Transverse colon (tissue), 4 donors: ENCODE measurements at regions not wholly inside any gene's neighbourhood (a gene's known extent, or its start where the extent isn't known, plus 50 kb on each side); places are given as distances from the start of the nearest gene placed in this dataset.

Source experiments
- DNase-seq: peaks from one replicate; pipeline ENCODE4 v3.0.0-alpha.2; 2019
- H3K27ac ChIP-seq, 4 donors: fragments of 200-600 bp; sonication (generic); 2 replicates each; pipeline ENCODE4 v1.5.1; 2016 to 2018; ENCODE audit warnings: inconsistent platforms in 4 of 4
- H3K27me3 ChIP-seq: fragments of 200-600 bp; sonication (generic); 2 replicates; pipeline ENCODE4 v1.5.1; 2017; ENCODE audit warnings: inconsistent platforms
- H3K36me3 ChIP-seq, 4 donors: fragments of 200-600 bp; sonication (generic); 2 replicates each; pipeline ENCODE4 v1.5.1; 2017 to 2019; ENCODE audit warnings: inconsistent platforms in 4 of 4
- H3K4me1 ChIP-seq, 4 donors: fragments of 200-600 bp; sonication (generic); 2 replicates each; pipeline ENCODE4 v1.5.1; 2017 to 2020; ENCODE audit warnings: inconsistent platforms in 4 of 4
- H3K4me3 ChIP-seq, 4 donors: fragments of 200-600 bp; sonication (generic); 1 replicate in 1 of 4; 2 replicates in 3 of 4; pipeline versions ENCODE4 v1.5.1 to v1.6.1; 2017 to 2019; ENCODE audit warnings: inconsistent platforms in 4 of 4
- H3K9me3 ChIP-seq, 2 donors: fragments of 200-600 bp; sonication (generic); 2 replicates each; pipeline ENCODE4 v1.5.1; 2017 to 2019; ENCODE audit warnings: inconsistent platforms in 2 of 2
- CTCF ChIP-seq, 5 experiments: fragments of 200-600 bp in 3 of 5; fragments of 450-650 bp in 2 of 5; sonication (generic) in 3 of 5; IDR thresholded peaks; 1 replicate in 2 of 5; 2 replicates in 3 of 5; pipeline ENCODE4 v1.5.1; 2016 to 2017; ENCODE audit warnings: antibody characterized with exemption in 5 of 5, inconsistent platforms in 3 of 5, mild to moderate bottlenecking in 2 of 5, moderate library complexity in 1 of 5
- EP300 ChIP-seq: sonication (generic); formaldehyde crosslinking; IDR thresholded peaks from one replicate; pipeline ENCODE4 v1.6.1; 2017; ENCODE audit warnings: antibody characterized with exemption, low read depth
- POLR2A ChIP-seq: fragments of 450-650 bp; IDR thresholded peaks from one replicate; pipeline ENCODE4 v1.6.1; 2016; ENCODE audit warnings: antibody characterized with exemption, mild to moderate bottlenecking, moderate library complexity
- POLR2AphosphoS5 ChIP-seq, 3 donors: sonication (generic); formaldehyde crosslinking; IDR thresholded peaks; one replicate each; pipeline ENCODE4 v1.6.1; 2016; ENCODE audit warnings: antibody characterized with exemption in 3 of 3
- WGBS, 2 donors: methylation state at CpG; one replicate each; pipeline ENCODE4 v1.1.5; 2018; ENCODE audit warnings: low coverage in 1 of 2; 5-methylcytosine and 5-hydroxymethylcytosine counted together
- in situ Hi-C, 4 donors: fragments of 200-750 bp; cut with MboI; loops; one replicate each; pipeline versions ENCODE4 v1.15.0 to v1.15.1; 2017; ENCODE audit warnings: low sequenced_read_pairs in 3 of 4, low pct_ligation_motif_present in 1 of 4, low pct_unique_long_range_greater_than_20kb in 1 of 4
- intact Hi-C: fragments of 100-400 bp; cut with DNase I; formaldehyde crosslinking; loops from one replicate; pipeline ENCODE4 v1.15.1; 2023; ENCODE audit warnings: low total_unique reads

GRCh38 chr4:3871181-3871852 is 105.1 kb downstream of the ADRA2C start:
- 9 to 16% methylated on average over 8 to 48 of the region's 53 CpGs for WGBS, 2 donors
- intact Hi-C loops: no loop called here

GRCh38 chr4:3871881-3872833 is 106.0 kb downstream of the ADRA2C start:
- H3K4me1 ChIP-seq: no peaks in the 10 kb centered on the region
- intact Hi-C loops (no loop called here), in situ Hi-C loops (no loop called here)
- H3K4me3 ChIP-seq: no peak overlapping the region
- WGBS, 2 donors: 19% methylated on average over 38 of the region's 59 CpGs; no CpG with 5 or more reads in 1 of the 2 donors
- H3K27ac ChIP-seq: no peak overlapping the region
- DNase-seq: no peak
- TF ChIP-seq POLR2AphosphoS5 (IDR thresholded peaks at IDR 0.05) (no peak), POLR2A (no peak), CTCF (IDR thresholded peaks at IDR 0.05) (no peak), EP300 (no peak)
- no peaks in the 10 kb centered on the region for H3K9me3 ChIP-seq
- peaks cover 70% of the 10 kb centered on the region for H3K27me3 ChIP-seq
- no peaks in the 10 kb centered on the region for H3K36me3 ChIP-seq

More at GRCh38 chr4:3871181-3871852, 105.1 kb downstream of the ADRA2C start:
- Histone ChIP-seq H3K27ac (no peak overlapping the region), H3K36me3 (no peaks in the 10 kb centered on the region), H3K4me3 (no peak overlapping the region), H3K4me1 (no peaks in the 10 kb centered on the region), H3K9me3 (no peaks in the 10 kb centered on the region), H3K27me3 (peaks cover 63% of the 10 kb centered on the region)
- TF ChIP-seq EP300 (no peak), POLR2AphosphoS5 (IDR thresholded peaks at IDR 0.05) (no peak), POLR2A (no peak), CTCF (IDR thresholded peaks at IDR 0.05) (no peak)
- DNase-seq: no peak
- in situ Hi-C loops: no loop called here

- no peaks in the 10 kb centered on the region for H3K4me1 ChIP-seq
- H3K27ac ChIP-seq: no peak overlapping the region
- no peaks in the 10 kb centered on the region for H3K9me3 ChIP-seq
- intact Hi-C loops (no loop called here), in situ Hi-C loops (no loop called here)
- no peak for DNase-seq
- H3K36me3 ChIP-seq: no peaks in the 10 kb centered on the region
- 78% methylated on average over 13 to 17 of the region's 17 CpGs for WGBS, 2 donors
- no peak overlapping the region for H3K4me3 ChIP-seq
- TF ChIP-seq EP300 (no peak), CTCF (IDR thresholded peaks at IDR 0.05) (no peak), POLR2AphosphoS5 (IDR thresholded peaks at IDR 0.05) (no peak), POLR2A (no peak)
- H3K27me3 ChIP-seq: peaks cover 76% of the 10 kb centered on the region
These were observed 106.7 kb downstream of the ADRA2C start for GRCh38 chr4:3872834-3873313.

GRCh38 chr4:3873408-3874027 is 107.3 kb downstream of the ADRA2C start:
- peaks cover 82% of the 10 kb centered on the region for H3K27me3 ChIP-seq
- DNase-seq: no peak
- WGBS, 2 donors: 30 to 37% methylated on average over 3 to 14 of the region's 14 CpGs
- no peaks in the 10 kb centered on the region for H3K4me1 ChIP-seq
- TF ChIP-seq CTCF (IDR thresholded peaks at IDR 0.05) (no peak), POLR2A (no peak), EP300 (no peak)
- no peak overlapping the region for H3K27ac ChIP-seq
- in situ Hi-C loops (no loop called here), intact Hi-C loops (no loop called here)
- H3K4me3 ChIP-seq: no peak overlapping the region
- H3K9me3 ChIP-seq: no peaks in the 10 kb centered on the region
- no peaks in the 10 kb centered on the region for H3K36me3 ChIP-seq
